NCI-H526 treated with DMSO at 0.1 percent for 48 hours (cell line): ENCODE measurements at regions not wholly inside any gene's neighbourhood (a gene's known extent, or its start where the extent isn't known, plus 50 kb on each side); places are given as distances from the start of the nearest gene placed in this dataset.

Experiments used
- DNase-seq: peaks from one replicate; lab custom pipeline; 2025; lab: John Stamatoyannopoulos, UW

DNA sequence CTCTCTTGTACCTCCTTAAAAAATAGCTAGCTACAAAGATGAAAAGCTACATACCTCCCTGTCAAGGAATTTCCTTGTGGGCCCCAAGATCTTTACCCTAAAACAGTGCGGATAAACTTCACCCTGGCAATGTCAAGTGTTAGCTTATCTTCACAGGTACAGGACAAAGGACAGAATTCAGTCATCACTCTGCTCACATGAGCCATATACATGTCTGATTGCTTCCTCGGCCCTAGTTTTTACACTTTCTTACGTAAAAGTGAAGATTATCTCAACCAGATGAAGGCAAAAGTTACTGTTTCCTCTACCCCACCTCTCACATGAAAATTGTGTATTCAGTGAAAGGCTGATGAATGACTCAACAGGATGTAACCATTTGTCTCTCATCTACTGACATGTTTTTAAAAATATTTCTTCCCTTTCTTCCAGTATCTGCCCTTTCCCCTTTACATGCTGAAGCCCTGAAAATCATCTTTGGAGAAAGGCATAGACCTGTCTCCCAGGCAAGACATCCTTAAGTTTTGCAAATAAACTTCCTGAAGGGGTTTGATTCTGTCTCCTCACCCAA lies 890.1 kb downstream of the GALC start:
- DNase-seq = no peak

DNA sequence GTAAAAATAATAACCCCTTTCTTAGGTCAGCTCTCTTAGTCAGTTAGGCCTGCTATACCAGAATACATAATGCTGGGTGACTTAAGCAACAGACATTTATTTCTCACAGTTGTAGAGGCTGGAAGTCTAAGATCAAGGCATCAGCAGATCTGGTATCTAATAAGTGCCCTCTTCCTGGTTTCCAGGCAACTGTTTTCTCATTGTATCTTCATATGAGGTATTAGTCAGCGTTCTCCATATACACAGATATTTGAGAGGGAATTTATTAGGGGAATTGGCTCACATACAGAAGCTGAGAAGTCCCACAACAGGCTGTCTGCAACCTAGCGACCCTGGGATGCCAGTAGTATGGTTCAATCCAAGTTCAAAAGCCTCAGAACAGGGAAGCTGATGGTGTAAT lies 896.0 kb downstream of the GALC start:
- DNase-seq = no peak

DNA sequence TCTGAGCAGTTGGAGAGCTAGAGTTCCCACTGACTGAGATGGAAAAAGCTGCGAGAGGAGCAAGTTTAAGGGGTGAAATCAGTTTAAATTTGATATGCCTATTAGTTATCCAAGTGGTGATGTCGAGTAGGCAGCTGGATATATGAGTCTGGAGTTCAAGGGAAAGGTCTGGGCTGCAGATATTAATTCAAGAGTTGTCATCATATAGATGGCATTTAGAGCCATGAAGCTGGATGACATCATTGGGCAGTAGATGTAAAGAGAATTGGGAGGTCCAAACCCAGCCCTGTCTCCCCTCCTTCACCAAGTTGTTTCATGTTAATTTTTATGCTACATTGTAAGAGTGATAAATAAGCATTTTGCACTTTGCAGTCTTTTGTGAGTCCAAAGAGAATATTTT lies 898.1 kb downstream of the GALC start:
- no peak for DNase-seq

DNA sequence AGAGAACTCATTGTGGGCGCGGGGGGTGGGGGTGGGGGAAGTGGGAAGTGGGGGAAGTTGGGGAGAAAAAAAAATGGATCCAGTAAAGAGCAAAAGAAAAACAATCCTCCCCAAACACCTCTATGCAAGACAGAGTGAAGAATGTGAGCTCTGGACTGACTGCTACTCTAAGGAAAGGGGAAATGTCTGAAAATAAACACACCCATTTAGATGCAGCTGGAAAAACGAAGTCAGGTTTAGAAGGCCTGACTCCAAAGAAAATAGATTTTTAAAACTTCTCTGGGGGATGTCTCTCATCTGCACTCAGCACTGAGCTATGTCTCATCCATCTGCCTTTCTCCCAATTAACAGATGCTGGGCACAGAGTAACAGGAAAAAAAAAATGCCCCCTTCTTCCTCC lies 904.4 kb downstream of the GALC start:
- no peak for DNase-seq

DNA sequence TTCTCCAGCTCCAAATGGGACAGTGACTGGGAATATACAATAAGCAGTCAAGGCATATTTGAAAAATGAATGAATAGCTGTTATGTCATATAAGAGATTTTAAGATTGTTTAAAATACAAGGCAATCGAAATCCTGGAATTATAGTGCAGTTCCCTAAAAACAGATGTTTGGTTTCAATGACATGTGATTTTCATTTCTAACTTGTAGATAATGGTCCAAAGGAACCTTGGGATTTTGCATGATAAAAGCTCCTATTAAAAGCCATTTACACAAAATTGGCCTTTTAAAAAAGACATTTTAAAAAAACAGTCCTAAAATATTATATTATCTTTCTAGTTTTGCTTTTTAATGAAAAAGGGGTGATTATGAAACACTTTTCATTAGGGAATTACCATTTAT lies 905.1 kb downstream of the GALC start:
- no peak for DNase-seq

DNA sequence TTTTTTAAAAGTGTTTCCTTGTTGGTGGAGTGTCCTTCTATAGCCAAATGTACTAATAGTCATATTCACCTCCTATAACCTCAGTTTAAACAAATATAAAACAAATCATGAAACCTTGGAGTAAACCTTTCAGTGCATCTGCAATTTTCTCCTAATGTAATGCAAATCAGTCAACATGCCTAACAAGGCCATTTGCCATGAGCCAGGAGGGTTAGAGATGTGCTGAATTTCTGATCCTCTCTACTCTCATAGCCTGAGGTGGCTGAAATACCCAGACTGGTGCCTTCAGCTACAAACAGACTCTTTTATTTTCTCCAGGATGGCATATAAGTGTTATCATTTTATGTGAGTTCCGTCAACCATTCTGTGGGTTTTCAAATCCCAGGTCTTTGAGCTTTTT lies 908.1 kb downstream of the GALC start:
- DNase-seq = peak; percentile 90

DNA sequence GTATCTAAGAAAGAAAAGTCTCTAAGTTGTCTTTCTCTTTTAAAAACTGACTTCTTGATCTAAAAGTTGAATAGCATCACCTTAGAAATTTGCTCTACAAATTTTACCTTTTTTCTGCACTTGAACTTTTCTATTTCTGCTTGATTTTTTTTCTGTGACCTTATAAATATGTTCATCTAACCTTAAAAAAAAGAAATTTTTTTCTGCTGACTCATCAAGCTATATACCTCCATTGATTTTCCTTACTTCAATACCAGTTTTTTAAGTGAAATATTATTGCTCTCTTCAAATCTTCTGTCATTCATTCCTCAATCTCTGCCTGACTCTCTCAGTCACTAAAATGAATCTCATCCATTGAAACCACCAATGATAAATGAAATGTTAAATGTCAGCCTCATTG lies 910.1 kb downstream of the GALC start:
- DNase-seq = no peak

DNA sequence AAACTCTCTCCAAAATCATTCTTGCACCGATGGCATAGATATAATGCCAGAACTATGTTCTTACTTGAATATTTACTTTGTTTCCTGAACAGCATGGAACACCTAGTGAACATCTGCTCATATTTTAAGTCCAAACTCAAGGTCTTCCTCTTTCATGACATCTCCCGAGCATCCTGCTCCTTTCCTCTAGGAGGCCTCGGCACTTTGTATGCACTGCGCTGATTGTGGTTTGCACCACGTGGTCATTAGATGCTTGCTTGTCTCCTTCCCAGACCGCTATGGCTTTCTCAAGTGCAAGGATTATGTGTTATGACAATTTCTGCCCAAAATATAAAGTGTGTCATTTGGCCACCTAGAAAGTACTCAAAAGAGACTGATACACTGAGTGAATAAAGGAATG lies 912.0 kb downstream of the GALC start:
- no peak for DNase-seq

DNA sequence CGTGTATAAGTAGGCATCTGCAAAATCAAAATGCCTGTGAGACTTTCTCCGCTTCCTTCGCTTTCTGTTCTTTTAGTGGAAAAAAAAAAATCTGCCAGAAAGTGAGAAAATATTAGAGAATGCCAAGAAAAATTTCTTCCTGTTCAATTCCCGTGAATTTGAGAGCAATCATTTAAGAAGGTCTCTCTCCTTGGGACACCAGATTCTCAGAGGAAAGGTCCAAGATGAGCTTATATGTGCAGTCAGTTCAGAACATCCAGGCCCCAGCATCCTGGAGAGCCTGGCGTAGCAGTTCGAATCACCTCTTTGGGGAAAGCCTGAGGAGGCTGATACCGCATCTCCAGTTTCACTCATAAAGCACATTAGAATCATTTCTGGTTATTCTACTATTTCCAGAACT lies 912.8 kb downstream of the GALC start:
- no peak for DNase-seq

DNA sequence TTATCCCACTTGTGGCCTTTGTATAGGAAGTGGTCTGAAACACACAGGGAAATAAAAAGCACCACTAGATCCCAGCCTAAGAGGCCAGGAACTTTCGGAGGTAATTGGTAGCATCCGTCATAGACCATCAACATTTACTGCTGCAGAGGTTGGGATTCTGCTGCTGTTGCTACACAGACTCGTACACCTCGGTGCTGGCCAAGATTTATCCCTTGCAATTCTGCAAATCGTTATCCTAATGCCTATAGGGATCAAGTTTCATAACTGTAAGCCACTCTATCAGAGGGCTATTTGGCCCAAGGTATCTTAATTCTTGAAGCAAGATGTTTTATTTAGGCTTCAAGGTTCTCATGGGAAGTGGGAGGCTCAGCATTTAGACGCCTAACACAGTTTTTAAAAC lies 913.6 kb downstream of the GALC start:
- DNase-seq = no peak

DNA sequence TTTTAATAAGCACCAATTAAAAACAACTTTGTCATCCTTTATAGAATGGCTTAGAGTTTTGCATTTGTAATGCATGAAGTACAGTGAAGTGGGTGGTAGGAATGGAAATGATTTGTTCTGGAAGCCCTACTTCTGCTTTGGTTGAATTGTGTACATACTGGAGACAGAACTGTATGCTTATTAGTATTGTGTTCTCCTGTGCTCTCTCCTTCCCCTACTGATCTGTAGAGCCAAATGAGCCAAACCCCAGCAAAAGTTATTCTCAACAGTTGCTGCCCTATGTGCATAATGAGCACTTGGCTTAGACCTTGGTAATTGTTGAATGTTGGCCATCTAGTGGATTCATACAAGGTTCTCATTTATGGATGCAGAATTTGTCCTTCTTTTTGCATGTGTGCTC lies 916.1 kb downstream of the GALC start:
- DNase-seq = no peak

DNA sequence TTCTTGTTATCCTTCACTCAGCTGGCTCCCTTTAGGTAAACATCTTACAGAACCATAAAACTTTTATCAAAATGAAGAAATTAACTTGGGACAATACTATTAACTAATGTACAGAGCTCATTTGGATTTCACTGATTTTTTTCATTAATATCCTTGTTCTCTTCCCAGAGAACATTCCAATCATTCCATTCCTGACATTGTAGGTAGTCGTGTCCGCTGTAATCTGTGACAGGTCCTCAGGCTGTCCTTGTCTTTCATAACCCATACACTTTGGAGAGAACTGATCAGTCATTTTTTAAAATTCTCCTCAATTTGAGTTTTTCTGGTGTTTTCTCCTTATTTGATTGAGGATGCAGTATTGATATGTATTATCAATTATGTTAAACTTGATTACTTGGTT lies 916.8 kb downstream of the GALC start:
- DNase-seq = no peak

DNA sequence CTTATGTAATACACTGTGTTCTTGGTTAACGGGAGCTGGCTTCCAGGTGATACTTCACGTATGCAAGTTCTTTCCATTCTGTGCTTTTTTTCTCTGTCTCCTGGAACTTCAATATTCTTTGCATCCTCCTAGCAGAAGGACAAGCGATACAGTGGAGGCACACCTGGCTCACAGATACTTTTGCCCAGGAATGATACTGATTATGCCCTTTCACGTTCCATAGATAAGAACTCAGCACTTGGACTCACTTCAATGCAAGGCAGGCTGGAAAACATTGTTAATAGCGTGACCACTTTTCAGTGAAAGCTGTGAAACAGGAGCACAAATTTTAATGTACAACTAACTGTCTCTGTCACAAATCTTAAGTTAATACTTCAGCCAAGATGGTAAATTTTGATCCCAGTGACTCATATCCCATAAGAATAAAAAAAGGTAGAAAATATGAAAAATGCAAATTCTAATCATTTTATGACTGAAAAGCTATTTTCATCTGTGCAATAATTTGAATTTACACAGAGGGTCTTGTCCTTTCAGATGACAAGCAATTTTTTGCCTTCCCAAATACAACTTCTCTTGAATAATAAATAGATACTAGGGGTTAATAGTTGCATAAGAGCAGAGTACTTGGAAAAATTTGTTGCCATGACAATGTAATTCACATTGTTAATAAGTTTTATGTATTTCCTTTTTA lies 919.0 kb downstream of the GALC start:
- DNase-seq = no peak

DNA sequence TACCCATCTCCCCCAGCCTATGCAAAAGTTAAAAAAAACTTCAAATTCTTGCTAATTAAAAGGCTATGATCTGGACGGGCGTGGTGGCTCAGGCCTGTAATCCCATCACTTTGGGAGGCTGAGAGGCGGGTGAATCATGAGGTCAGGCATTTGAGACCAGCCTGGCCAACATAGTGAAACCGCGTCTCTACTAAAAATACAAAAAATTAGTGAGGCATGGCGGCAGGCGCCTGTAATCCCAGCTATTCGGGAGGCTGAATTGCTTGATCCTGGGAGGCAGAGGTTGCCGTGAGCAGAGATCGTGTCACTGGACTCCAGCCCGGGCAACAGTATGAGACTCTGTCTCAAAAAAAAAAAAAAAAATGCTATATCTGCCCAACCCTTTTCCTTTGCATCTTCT lies 925.4 kb downstream of the GALC start:
- no peak for DNase-seq

DNA sequence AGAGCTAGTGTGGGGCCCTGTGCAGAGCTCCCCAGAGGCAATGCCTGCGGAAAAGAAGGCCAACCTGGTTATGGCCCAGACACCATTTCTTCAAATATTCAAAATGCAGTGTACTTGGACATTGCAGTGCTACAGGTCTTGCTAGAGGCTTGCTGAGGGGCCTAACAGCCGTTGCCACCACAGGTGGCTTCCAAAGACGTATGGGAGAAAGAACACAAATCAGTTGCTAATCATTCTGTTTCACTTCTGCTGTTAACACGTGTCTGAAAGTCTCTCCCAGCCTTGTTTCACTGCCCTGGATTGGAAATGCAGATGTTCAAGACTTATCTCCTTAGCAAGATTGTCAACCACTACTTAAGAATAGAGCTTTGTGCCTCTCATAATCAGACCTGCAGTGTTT lies 925.9 kb downstream of the GALC start:
- no peak for DNase-seq

DNA sequence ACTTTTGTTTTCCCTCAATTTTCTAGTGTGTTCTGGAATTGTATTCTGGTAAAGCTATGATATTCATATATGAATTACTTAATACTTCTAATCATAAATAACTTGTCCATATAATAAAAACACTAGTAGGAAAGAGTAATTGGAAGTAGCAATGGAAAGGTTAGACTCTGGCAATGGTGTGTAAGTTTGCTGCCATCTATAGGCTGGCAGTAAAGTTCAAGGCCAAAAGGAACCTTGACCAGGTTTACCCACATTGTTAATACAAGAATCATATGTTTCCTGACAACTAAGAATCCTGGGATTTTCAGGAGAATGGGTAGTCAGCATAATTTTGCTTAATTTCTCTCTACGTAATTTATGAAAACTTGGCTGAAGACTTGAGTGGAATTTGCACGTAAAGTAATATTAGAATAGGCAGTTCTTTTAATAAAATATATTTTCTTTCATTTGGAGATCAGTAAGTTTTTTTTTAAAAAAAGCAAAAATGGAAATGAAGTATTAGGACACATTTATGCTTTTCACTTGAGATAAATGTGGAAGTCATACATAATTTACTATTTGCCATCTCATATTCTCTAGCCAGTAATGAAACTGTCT lies 926.7 kb downstream of the GALC start:
- peak; percentile 14 for DNase-seq

DNA sequence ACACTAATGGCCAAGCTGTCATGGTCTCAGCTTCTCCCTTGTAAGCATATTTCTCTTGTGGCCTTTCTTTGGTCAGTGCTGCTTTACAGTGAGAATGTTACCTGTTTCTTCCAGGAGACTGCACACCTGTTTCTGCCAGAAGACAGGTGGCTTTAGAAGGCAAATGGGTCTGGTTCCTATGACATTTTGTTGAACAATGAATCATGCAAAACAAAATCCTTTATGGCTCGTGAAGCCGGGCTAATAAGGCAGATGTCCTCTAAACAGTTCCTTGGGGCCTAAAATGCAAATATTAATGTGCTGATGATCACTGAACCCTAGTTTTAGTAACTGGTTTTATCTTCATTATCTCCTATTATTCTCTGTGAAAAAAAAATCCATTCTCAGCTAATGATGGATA lies 927.6 kb downstream of the GALC start:
- DNase-seq = peak; percentile 95

DNA sequence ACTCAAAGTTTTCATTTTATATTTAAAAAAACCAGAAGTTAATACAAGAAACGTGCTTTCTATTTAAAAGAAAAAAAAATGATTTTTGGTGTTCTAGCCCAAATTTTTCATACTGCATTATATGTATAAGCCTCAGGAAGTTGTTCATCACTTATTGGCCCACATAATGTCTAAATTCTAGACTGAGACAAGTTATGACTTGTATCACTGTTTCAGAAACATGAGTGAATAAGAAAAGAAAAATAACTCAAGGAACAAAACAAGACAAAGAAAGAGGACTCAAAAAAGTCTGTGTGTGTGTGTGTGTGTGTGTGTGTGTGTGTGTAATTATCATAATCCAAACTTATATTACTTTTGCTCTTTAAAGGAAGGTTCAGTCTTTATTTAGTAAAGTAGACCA lies 929.8 kb downstream of the GALC start:
- DNase-seq = no peak

DNA sequence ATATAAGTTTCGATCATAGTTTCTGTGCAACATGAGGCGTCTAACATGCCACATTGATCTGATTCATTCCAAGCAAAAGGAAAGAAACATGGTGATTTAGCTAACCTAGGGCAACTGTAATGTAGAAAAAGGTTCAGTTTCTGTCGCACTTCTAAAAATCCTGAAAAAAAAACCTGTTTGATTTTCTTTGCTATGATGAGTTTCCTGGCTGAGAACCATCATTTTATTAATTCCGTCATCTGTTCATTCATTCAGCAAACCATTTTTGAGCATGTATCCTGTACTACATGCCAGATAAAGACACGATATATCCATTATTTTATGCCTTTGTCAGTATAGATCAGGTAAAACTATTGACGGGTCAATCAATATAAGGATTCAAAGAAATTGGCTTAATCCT lies 932.6 kb downstream of the GALC start:
- DNase-seq = no peak

DNA sequence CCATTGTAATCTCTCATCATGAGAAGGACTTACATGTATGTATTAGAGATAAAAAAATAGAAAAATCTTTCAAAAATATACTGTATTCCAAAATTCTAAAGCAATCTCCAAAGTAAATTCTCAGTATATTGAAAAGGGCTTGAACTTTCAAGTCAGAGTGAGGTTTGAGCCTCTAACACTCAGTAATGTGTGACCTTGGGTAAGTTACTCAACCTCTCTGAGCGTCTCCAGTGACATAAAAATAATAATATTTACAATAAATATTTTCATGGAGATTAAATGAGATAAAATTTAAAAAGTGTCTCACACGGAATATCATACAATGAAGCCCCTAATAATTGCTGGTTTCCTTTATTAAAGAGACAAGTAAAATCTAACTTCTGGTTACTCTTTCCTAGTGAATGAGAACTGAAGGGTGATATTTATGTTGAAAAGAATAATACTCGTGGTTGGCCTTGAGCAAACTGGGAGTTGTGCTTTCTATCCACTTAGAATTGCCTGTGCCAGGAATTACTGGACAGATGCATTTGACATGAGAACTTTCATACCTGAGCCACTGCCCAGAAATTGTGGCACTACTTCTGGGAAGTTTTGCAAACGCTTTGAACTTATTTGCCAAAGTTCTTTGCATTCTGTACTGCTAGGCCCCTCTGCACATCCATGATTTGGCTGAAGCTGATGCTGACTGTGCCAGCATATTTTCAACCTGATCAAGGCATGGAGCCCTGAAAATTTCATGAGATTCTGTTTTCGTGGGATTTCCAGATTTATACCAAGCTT lies 933.7 kb downstream of the GALC start:
- no peak for DNase-seq

DNA sequence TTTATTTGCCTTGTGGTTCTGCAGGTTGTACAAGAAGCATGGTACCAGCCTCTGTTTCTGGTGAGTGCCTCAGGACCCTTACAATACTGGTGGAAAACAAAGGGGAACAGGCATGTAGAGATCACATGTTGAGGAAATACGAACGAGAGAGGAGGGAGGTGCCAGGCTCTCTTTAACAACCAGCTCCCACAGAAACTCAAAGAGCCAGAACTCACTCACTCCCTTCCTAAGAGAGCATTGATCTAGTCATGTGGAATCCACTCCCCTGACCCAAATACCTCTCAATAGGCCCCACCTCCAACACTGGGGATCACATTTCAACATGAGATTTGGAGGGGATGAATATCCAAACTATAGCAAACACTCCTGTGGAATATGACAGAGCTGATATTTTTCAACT lies 938.0 kb downstream of the GALC start:
- DNase-seq = no peak

DNA sequence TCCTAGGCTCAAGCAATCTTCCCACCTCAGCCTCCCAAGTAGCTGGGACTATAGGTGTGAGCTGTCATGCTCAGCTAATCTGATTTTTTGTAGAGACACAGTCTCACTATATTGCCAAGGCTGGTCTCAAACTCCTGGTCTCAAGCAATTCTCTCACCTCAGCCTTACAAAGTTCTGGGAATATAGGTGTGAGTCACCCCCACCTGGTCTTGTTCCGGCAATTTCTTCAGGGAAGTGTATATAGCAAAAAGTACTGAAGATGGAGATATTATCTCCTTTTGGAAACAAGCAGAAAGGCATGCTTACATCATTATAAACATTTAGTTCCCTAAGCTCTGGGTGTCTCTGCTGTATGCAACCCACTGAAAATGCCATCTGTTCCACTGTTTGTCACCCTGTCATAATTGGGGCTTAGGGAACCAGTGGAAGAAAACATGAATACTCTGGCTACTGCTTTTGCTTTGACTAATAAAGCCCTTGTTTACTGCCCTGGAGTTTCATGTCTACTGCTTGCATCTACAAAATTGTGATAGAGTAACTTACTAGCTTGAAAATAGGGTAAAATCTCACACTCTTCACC lies 940.2 kb downstream of the GALC start:
- DNase-seq = no peak

DNA sequence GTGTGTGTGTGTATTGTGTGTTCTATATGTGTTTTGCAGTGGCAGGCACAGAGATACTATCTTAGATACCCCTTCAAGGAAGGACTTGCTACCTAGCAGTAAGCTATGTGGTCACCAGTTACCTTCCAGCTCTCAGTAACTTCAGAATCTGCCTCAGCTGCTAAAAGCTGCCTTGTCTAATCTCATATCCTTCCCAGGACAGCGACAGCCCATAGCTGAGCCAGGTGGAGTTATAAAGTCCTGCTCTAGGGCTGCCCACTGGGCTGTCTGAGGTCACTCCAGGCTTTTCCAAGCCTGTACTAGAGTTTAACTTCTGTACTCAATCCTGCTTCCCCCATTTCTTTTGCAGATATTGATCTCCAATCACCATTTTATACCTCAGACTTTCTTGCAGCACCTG lies 942.6 kb downstream of the GALC start:
- DNase-seq = no peak
